ENCODE measurements at regions not wholly inside any gene's neighbourhood (a gene's known extent, or its start where the extent isn't known, plus 50 kb on each side); places are given as distances from the start of the nearest gene placed in this dataset.
"Not testable (repeated sequence)": the region's sequence is repeated elsewhere in the genome, so short reads cannot be mapped to it uniquely, and the experiment has no call there.

- ATAC-seq (no peak), DNase-seq (no peak)
- no peaks in the 10 kb centered on the region for H3K4me1 Mint-ChIP-seq (ENCODE audit: low read depth)
- ChIA-PET POLR2A (no interaction called here), CTCF (no interaction called here)
- no peak overlapping the region for H3K27ac Mint-ChIP-seq
- H3K27me3 Mint-ChIP-seq (ENCODE audit: low read depth), result no peaks in the 10 kb centered on the region
- no peaks in the 10 kb centered on the region for H3K9me3 Mint-ChIP-seq (ENCODE audit: insufficient read depth)
- H3K36me3 Mint-ChIP-seq (ENCODE audit: low read depth), result no peaks in the 10 kb centered on the region
- H3K4me3 Mint-ChIP-seq, result no peak overlapping the region
Measured at GRCh38 chr18:55694291-55694690, 106.3 kb upstream of the TCF4 start.

DNA sequence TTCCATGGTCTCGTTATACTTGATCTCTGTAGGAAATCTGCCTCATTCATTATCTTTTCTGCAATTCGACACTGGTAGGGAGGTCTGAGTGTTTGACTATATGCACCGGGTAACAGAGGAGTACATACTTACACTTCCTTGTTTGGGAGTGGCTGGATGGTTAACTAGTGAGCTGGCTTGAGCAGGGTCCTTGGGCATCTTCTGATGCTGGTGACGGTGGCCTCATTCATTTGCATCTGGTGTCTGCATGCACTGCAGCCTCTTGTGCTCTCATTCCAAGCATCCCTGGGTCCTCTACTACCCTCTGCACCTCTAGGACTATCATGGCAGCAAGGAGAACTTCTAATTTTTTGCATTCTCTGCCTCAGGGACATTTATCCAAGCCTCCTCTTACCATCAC lies 100.0 kb upstream of the TCF4 start:
- Mint-ChIP-seq H3K4me1 (ENCODE audit: low read depth) (no peaks in the 10 kb centered on the region), H3K27me3 (ENCODE audit: low read depth) (no peaks in the 10 kb centered on the region), H3K27ac (no peak overlapping the region), H3K36me3 (ENCODE audit: low read depth) (no peaks in the 10 kb centered on the region), H3K9me3 (ENCODE audit: insufficient read depth) (no peaks in the 10 kb centered on the region), H3K4me3 (no peak overlapping the region)
- POLR2A ChIA-PET, result no interaction called here
- CTCF ChIA-PET, result no interaction called here
- ATAC-seq, result no peak
- DNase-seq, result no peak

DNA sequence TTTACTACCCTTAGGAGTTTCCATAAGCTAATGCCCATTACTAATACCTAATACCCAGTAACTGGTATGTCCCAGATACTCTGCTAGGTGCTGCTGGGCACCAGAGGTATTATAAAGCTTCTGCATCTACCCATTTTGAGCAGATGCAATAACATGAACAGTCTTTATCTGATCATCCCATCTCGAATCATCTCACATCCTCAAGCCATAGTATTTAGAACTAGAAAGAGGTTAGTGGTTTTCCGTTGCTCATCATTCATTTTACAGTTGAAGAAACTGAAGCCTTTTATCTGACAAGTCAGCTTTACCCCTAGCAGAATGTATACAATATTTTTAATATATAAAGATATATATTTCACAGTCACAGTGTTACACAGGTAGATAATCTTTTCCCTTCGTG lies 99.1 kb upstream of the TCF4 start:
- ChIA-PET CTCF (no interaction called here), POLR2A (no interaction called here)
- ATAC-seq (no peak), DNase-seq (no peak)
- H3K27ac Mint-ChIP-seq, result no peak overlapping the region
- no peaks in the 10 kb centered on the region for H3K9me3 Mint-ChIP-seq (ENCODE audit: insufficient read depth)
- no peaks in the 10 kb centered on the region for H3K27me3 Mint-ChIP-seq (ENCODE audit: low read depth)
- H3K36me3 Mint-ChIP-seq (ENCODE audit: low read depth), result no peaks in the 10 kb centered on the region
- no peak overlapping the region for H3K4me3 Mint-ChIP-seq
- no peaks in the 10 kb centered on the region for H3K4me1 Mint-ChIP-seq (ENCODE audit: low read depth)

GRCh38 chr18:55685638-55686037 lies 97.6 kb upstream of the TCF4 start:
- no peaks in the 10 kb centered on the region for H3K4me1 Mint-ChIP-seq (ENCODE audit: low read depth)
- ChIA-PET CTCF (no interaction called here), POLR2A (no interaction called here)
- no peaks in the 10 kb centered on the region for H3K27me3 Mint-ChIP-seq (ENCODE audit: low read depth)
- H3K9me3 Mint-ChIP-seq (ENCODE audit: insufficient read depth), result no peaks in the 10 kb centered on the region
- H3K27ac Mint-ChIP-seq, result no peak overlapping the region
- H3K4me3 Mint-ChIP-seq, result no peak overlapping the region
- no peaks in the 10 kb centered on the region for H3K36me3 Mint-ChIP-seq (ENCODE audit: low read depth)
- DNase-seq (no peak), ATAC-seq (no peak)

DNA sequence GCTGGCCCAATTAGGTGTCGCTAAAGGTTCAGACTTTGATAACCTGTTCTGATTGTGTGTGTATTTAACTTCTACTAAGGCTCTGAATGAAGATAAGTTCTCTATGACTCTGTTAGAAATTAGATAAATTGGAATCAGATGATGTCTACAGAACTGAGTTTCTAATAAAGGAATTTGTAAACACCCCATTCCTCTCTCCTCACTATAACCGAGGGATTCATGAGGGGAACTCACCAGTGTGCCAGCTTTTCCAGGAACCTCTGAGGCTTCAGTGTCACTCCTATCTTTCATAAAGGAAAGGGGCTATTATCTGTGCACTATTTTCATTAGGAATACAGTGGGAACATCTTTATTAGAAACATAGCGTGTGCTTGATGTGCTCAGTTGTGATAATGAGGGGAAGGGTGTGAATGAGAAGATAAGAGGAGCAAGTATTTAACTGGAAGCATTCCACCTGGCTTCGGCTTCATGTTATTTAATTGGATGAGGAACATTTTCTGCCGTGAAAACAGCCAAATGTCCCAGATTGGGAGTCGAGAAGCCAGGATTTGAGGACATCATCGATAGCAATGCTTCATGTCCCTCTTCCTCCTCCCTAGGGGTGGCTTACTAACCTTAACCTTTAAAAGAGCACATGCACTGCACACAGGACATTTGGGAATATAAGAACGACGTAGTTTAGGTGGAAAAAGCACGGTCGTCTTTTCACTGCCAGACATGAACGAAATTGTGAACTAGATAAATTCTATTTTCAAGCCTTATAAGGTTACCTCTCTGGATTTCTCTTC lies 84.8 kb upstream of the TCF4 start:
- Mint-ChIP-seq H3K4me3 (no peak overlapping the region), H3K36me3 (ENCODE audit: low read depth) (no peaks in the 10 kb centered on the region), H3K27ac (no peak overlapping the region), H3K9me3 (ENCODE audit: insufficient read depth) (no peaks in the 10 kb centered on the region), H3K4me1 (ENCODE audit: low read depth) (no peaks in the 10 kb centered on the region), H3K27me3 (ENCODE audit: low read depth) (no peaks in the 10 kb centered on the region)
- POLR2A ChIA-PET, result no interaction called here
- CTCF ChIA-PET, result no interaction called here
- ATAC-seq (no peak), DNase-seq (no peak)

DNA sequence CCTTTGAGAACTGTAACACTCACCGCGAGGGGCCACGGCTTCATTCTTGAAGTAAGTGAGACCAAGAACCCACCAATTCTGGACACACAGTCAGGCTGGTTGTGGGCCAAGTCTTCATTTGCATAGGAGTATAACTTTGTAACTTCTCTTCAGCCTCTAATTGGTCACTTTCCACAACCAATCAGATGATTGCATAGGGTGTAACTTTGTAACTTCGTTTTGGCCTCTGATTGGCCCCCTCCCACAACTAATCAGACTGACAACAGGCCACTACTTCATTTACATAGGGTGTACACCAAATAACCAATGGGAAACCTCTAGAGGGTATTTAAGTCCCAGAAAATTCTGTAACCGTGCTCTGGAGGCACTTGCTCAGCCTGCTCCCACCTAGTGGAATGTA lies 77.5 kb upstream of the TCF4 start:
- Mint-ChIP-seq H3K27me3 (ENCODE audit: low read depth) (no peaks in the 10 kb centered on the region), H3K36me3 (ENCODE audit: low read depth) (no peaks in the 10 kb centered on the region), H3K27ac (no peak overlapping the region), H3K4me3 (no peak overlapping the region), H3K9me3 (ENCODE audit: insufficient read depth) (no peaks in the 10 kb centered on the region), H3K4me1 (ENCODE audit: low read depth) (no peaks in the 10 kb centered on the region)
- DNase-seq (no peak), ATAC-seq (no peak)
- CTCF ChIA-PET, result no interaction called here
- POLR2A ChIA-PET, result no interaction called here

DNA sequence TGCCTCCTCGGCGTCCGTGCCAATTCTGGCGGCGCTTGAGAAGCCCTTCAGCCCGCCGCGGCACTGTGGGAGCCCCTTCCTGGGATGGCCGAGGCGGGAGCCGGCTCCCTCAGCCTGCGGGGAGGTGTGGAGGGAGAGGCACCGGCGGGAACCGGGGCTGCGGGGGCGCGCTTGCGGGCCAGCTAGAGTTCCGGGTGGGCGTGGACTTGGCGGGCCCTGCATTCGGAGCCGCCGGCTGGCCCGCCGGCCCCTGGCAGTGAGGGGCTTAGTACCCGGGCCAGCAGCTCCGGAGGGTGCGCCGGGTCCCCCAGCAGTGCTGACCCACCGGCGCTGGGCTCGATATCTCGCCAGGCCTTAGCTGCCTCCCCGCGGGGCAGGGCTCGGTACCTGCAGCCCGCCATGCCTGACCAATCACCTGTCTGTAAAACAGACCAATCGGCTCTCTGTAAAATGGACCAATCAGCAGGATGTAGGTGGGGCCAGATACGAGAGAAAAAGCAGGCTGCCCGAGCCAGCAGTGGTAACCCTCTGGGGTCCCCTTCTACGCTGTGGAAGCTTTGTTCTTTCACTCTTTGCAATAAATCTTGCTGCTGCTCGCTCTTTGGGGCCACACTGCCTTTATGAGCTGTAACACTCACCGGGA lies 76.9 kb upstream of the TCF4 start:
- H3K4me3 Mint-ChIP-seq; ATAC-seq; H3K27ac Mint-ChIP-seq; DNase-seq; H3K36me3 Mint-ChIP-seq (ENCODE audit: low read depth); CTCF ChIA-PET; POLR2A ChIA-PET; H3K9me3 Mint-ChIP-seq (ENCODE audit: insufficient read depth); H3K27me3 Mint-ChIP-seq (ENCODE audit: low read depth); H3K4me1 Mint-ChIP-seq (ENCODE audit: low read depth): not testable (repeated sequence)

DNA sequence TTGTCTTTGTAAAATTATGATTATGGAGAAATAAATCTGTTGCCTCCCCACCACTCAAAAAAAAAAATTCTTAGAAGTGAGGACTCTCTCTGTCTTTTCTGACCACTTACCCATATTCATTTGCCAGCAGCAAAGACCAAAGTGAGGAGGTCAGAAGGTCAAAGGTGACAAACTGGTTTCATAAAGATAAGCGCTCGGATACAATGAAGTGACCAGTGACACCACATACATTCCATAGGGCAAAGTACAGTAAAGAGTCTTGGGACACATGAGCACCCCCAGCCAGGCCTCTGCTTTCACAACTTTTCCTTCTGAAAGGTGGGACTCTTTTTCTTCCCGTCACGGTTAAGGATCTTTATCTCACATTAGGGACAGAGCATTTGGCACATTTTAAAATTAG lies 75.9 kb upstream of the TCF4 start:
- ChIA-PET POLR2A (no interaction called here), CTCF (no interaction called here)
- no peak overlapping the region for H3K27ac Mint-ChIP-seq

GRCh38 chr18:55658598-55658997 lies 70.6 kb upstream of the TCF4 start:
- DNase-seq (no peak), ATAC-seq (no peak)
- Mint-ChIP-seq H3K27me3 (ENCODE audit: low read depth) (no peaks in the 10 kb centered on the region), H3K4me3 (no peak overlapping the region), H3K27ac (no peak overlapping the region), H3K9me3 (ENCODE audit: insufficient read depth) (no peaks in the 10 kb centered on the region), H3K4me1 (ENCODE audit: low read depth) (no peaks in the 10 kb centered on the region), H3K36me3 (ENCODE audit: low read depth) (no peaks in the 10 kb centered on the region)
- POLR2A ChIA-PET, result no interaction called here
- CTCF ChIA-PET, result no interaction called here

More for the DNA sequence above, 75.9 kb upstream of the TCF4 start:
- Mint-ChIP-seq H3K27me3 (ENCODE audit: low read depth) (no peaks in the 10 kb centered on the region), H3K4me1 (ENCODE audit: low read depth) (no peaks in the 10 kb centered on the region), H3K36me3 (ENCODE audit: low read depth) (no peaks in the 10 kb centered on the region), H3K4me3 (no peak overlapping the region), H3K9me3 (ENCODE audit: insufficient read depth) (no peaks in the 10 kb centered on the region)
- no peak for ATAC-seq
- no peak for DNase-seq

- H3K27ac Mint-ChIP-seq, result no peak overlapping the region
- ATAC-seq (no peak), DNase-seq (no peak)
- no peaks in the 10 kb centered on the region for H3K9me3 Mint-ChIP-seq (ENCODE audit: insufficient read depth)
- H3K36me3 Mint-ChIP-seq (ENCODE audit: low read depth), result no peaks in the 10 kb centered on the region
- no peaks in the 10 kb centered on the region for H3K4me1 Mint-ChIP-seq (ENCODE audit: low read depth)
- no peak overlapping the region for H3K4me3 Mint-ChIP-seq
- no peaks in the 10 kb centered on the region for H3K27me3 Mint-ChIP-seq (ENCODE audit: low read depth)
- CTCF ChIA-PET, result no interaction called here
- POLR2A ChIA-PET, result no interaction called here
Measured at GRCh38 chr18:55657572-55658331, 69.8 kb upstream of the TCF4 start.

- H3K27ac Mint-ChIP-seq, result no peak overlapping the region
- H3K27me3 Mint-ChIP-seq (ENCODE audit: low read depth), result no peaks in the 10 kb centered on the region
- no peak for DNase-seq
- no peak overlapping the region for H3K4me3 Mint-ChIP-seq
- H3K36me3 Mint-ChIP-seq (ENCODE audit: low read depth), result no peaks in the 10 kb centered on the region
- H3K9me3 Mint-ChIP-seq (ENCODE audit: insufficient read depth), result no peaks in the 10 kb centered on the region
- H3K4me1 Mint-ChIP-seq (ENCODE audit: low read depth), result no peaks in the 10 kb centered on the region
- CTCF ChIA-PET, result no interaction called here
- POLR2A ChIA-PET, result no interaction called here
- no peak for ATAC-seq
Measured at GRCh38 chr18:55654986-55655385, 67.0 kb upstream of the TCF4 start.

DNA sequence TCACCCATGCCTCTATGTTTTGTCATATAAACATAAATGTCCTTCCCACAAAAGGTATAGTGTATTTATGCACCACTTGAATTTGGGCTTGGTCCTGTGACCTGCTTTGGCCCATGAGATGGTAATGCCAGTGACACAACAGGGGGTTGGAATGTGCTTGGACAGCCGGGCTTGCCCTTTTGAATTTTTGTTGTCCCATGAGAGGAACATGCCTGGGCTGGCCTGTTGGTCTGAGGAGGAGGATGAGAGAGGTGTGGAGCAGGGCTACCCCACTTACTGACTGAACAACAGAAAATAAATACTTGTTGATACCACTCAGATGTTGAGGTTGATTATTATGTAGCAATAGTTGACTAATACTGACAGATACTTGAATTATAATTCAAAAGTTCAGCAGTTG lies 63.2 kb upstream of the TCF4 start:
- Mint-ChIP-seq H3K27ac (no peak overlapping the region), H3K9me3 (ENCODE audit: insufficient read depth) (no peaks in the 10 kb centered on the region), H3K4me3 (no peak overlapping the region), H3K27me3 (ENCODE audit: low read depth) (no peaks in the 10 kb centered on the region), H3K36me3 (ENCODE audit: low read depth) (no peaks in the 10 kb centered on the region), H3K4me1 (ENCODE audit: low read depth) (no peaks in the 10 kb centered on the region)
- no peak for ATAC-seq
- CTCF ChIA-PET, result no interaction called here
- POLR2A ChIA-PET, result no interaction called here
- no peak for DNase-seq

Data from activated CD8-positive, alpha-beta T cell treated with anti-CD3 and anti-CD28 coated beads, Interleukin-2, amount 10 ng/mL, durations not matched to agents 7 days and 5 days (primary cell).